NCI-H128 (cell line): ENCODE measurements at regions not wholly inside any gene's neighbourhood (a gene's known extent, or its start where the extent isn't known, plus 50 kb on each side); places are given as distances from the start of the nearest gene placed in this dataset.
"Not testable (repeated sequence)": the region's sequence is repeated elsewhere in the genome, so short reads cannot be mapped to it uniquely, and the experiment has no call there.

ENCODE experiments used
- DNase-seq: peaks from one replicate; lab custom pipeline; 2025; ENCODE audit not compliant: unreplicated experiment; lab: John Stamatoyannopoulos, UW

- DNase-seq: no peak
Observed at GRCh38 chr6:169406804-169407203, 153.2 kb upstream of the THBS2 start.

GRCh38 chr6:169406034-169406433, 152.4 kb upstream of the THBS2 start:
- DNase-seq: no peak

GRCh38 chr6:169404828-169405227, 151.2 kb upstream of the THBS2 start:
- DNase-seq: no peak

GRCh38 chr6:169398342-169399105, 144.9 kb upstream of the THBS2 start:
- no peak for DNase-seq

- no peak for DNase-seq
Observed at GRCh38 chr6:169397684-169398083, 144.0 kb upstream of the THBS2 start.

GRCh38 chr6:169396554-169397163, 143.0 kb upstream of the THBS2 start:
- no peak for DNase-seq

GRCh38 chr6:169396009-169396539, 142.4 kb upstream of the THBS2 start:
- not testable (repeated sequence) for DNase-seq

- no peak for DNase-seq
Observed at GRCh38 chr6:169395080-169395805, 141.6 kb upstream of the THBS2 start.

GRCh38 chr6:169393753-169394152, 140.1 kb upstream of the THBS2 start:
- no peak for DNase-seq

- DNase-seq: no peak
Observed at GRCh38 chr6:169391473-169392071, 137.9 kb upstream of the THBS2 start.

GRCh38 chr6:169388395-169389166, 134.9 kb upstream of the THBS2 start:
- no peak for DNase-seq

GRCh38 chr6:169387809-169388383, 134.2 kb upstream of the THBS2 start:
- no peak for DNase-seq

GRCh38 chr6:169386411-169387057, 132.9 kb upstream of the THBS2 start:
- DNase-seq: no peak

- DNase-seq: no peak
Observed at GRCh38 chr6:169385237-169385880, 131.7 kb upstream of the THBS2 start.

- DNase-seq: no peak
Observed at GRCh38 chr6:169384291-169384690, 130.6 kb upstream of the THBS2 start.

GRCh38 chr6:169383265-169383664, 129.6 kb upstream of the THBS2 start:
- no peak for DNase-seq

GRCh38 chr6:169382735-169383134, 129.1 kb upstream of the THBS2 start:
- no peak for DNase-seq

- DNase-seq: no peak
Observed at GRCh38 chr6:169381988-169382387, 128.3 kb upstream of the THBS2 start.

- no peak for DNase-seq
Observed at GRCh38 chr6:169380493-169380892, 126.8 kb upstream of the THBS2 start.
